ENCODE measurements at regions not wholly inside any gene's neighbourhood (a gene's known extent, or its start where the extent isn't known, plus 50 kb on each side); places are given as distances from the start of the nearest gene placed in this dataset.

DNA sequence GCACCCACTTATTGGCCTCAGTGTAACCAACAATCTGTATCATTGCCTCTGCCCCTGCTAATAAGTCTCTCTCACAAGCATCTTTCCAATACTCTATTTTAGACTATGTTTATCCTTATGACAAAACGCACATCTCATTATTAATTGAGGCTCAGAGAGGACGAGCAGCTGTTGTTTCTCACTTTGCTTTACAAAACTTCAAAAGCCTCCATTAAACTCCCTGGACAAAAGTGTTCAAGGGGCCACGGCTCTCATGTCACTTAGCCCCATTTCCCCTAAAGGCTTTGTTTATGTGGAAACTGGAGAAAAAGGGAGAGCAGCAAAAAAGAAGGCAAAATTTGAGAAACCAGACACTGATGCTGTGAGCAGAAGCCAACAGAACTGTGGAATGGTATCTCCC is 180.0 kb upstream of the LNX1 start:
- no peak for TF ChIP-seq EZH2 (IDR thresholded peaks at IDR 0.05; ENCODE audit: insufficient read depth, low read length)
- TF ChIP-seq, protein P1, sequence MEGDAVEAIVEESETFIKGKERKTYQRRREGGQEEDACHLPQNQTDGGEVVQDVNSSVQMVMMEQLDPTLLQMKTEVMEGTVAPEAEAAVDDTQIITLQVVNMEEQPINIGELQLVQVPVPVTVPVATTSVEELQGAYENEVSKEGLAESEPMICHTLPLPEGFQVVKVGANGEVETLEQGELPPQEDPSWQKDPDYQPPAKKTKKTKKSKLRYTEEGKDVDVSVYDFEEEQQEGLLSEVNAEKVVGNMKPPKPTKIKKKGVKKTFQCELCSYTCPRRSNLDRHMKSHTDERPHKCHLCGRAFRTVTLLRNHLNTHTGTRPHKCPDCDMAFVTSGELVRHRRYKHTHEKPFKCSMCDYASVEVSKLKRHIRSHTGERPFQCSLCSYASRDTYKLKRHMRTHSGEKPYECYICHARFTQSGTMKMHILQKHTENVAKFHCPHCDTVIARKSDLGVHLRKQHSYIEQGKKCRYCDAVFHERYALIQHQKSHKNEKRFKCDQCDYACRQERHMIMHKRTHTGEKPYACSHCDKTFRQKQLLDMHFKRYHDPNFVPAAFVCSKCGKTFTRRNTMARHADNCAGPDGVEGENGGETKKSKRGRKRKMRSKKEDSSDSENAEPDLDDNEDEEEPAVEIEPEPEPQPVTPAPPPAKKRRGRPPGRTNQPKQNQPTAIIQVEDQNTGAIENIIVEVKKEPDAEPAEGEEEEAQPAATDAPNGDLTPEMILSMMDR (IDR thresholded peaks at IDR 0.05; ENCODE audit: insufficient read depth, low read depth, low read length) = no peak
